PFSK-1 (cell line): ENCODE measurements at regions not wholly inside any gene's neighbourhood (a gene's known extent, or its start where the extent isn't known, plus 50 kb on each side); places are given as distances from the start of the nearest gene placed in this dataset.

Experiments used
- FOXP2 ChIP-seq: optimal IDR thresholded peaks from 2 replicates; pipeline ENCODE3; 2011; ENCODE audit warnings: borderline replicate concordance, control low read depth, inconsistent platforms; ENCODE audit not compliant: insufficient read depth; ENCODE audit errors: extremely low read length, extremely low read depth
- POLR2AphosphoS5 ChIP-seq: IDR thresholded peaks from 2 replicates; pipeline ENCODE4 v1.6.1; 2012; ENCODE audit warnings: low read depth, mild to moderate bottlenecking, control low read depth, low read length, moderate library complexity
- SIN3A ChIP-seq: IDR thresholded peaks from 2 replicates; pipeline ENCODE4 v1.6.1; 2012; ENCODE audit warnings: mild to moderate bottlenecking, low read length, moderate library complexity, borderline replicate concordance; ENCODE audit not compliant: insufficient read depth
- TAF1 ChIP-seq: IDR thresholded peaks from 2 replicates; pipeline ENCODE4 v1.6.1; 2012; ENCODE audit warnings: low read length, control low read depth, borderline replicate concordance; ENCODE audit not compliant: insufficient read depth
- TF ChIP-seq, protein P1 (sequence below), 2 experiments: IDR thresholded peaks; 2 replicates each; pipeline versions ENCODE4 v1.6.1 to v1.8.0; 2011 to 2012; ENCODE audit warnings: low read depth in 2 of 2, low read length in 2 of 2, control low read depth in 1 of 2, inconsistent platforms in 1 of 2, mild to moderate bottlenecking in 1 of 2, moderate library complexity in 1 of 2; ENCODE audit not compliant: insufficient read depth in 1 of 2

DNA sequence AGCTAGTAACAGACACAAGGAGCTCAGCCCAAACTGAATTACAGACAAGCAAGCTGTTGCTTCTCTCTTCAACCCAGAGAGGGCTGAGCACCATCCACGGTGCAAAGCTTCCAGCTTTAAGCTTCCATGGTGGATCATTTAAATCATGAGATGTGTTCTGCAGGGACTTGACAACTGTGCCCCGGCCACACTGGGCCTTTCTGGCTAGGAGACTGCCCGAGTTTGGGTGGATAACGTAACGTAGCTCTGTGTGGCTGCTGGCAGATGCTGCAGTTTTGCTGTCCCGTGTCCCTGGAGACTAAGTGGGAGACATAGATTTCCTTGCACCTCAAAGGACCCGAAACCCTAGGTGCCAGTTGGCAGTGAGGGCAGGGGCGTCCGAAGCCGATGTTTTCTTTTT, 234.0 kb downstream of the IRX2 start:
- TF ChIP-seq POLR2AphosphoS5: no peak
- TF ChIP-seq, protein P1, sequence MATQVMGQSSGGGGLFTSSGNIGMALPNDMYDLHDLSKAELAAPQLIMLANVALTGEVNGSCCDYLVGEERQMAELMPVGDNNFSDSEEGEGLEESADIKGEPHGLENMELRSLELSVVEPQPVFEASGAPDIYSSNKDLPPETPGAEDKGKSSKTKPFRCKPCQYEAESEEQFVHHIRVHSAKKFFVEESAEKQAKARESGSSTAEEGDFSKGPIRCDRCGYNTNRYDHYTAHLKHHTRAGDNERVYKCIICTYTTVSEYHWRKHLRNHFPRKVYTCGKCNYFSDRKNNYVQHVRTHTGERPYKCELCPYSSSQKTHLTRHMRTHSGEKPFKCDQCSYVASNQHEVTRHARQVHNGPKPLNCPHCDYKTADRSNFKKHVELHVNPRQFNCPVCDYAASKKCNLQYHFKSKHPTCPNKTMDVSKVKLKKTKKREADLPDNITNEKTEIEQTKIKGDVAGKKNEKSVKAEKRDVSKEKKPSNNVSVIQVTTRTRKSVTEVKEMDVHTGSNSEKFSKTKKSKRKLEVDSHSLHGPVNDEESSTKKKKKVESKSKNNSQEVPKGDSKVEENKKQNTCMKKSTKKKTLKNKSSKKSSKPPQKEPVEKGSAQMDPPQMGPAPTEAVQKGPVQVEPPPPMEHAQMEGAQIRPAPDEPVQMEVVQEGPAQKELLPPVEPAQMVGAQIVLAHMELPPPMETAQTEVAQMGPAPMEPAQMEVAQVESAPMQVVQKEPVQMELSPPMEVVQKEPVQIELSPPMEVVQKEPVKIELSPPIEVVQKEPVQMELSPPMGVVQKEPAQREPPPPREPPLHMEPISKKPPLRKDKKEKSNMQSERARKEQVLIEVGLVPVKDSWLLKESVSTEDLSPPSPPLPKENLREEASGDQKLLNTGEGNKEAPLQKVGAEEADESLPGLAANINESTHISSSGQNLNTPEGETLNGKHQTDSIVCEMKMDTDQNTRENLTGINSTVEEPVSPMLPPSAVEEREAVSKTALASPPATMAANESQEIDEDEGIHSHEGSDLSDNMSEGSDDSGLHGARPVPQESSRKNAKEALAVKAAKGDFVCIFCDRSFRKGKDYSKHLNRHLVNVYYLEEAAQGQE (IDR thresholded peaks at IDR 0.05; ENCODE audit: insufficient read depth in 1 of 2, low read depth in 2 of 2, low read length in 2 of 2): no peak
- TF ChIP-seq TAF1: no peak
- TF ChIP-seq SIN3A: no peak
- TF ChIP-seq FOXP2: no peak

DNA sequence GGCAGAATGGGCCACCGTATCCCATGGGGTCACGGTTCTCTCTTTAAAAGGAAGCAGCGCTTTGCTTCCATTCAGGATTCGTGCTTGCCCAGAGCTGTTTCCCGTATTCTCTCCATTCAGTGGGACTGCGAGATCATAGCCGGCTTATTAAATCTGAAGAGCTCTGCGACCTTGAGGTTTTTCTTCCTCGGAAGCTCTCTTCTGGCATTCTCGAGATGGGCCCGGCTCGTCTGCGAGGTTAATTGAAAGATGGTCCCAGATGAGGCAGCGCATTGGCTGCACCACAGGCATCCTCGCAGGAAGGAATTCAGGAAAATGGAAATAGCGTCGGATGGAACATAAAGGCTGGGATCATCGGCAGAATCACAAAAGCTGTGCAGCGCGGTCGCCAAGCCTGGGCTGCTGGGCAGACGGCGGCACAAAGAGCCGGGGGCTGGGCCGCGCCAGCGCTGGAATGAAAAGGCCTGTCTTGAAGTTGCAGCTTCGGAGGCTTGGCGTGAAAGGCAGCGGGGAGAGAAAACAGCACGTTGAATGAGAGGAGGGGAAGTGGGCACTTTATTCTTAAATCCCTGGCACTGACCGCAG, 236.2 kb downstream of the IRX2 start:
- TF ChIP-seq SIN3A (no peak), TAF1 (no peak), POLR2AphosphoS5 (no peak), FOXP2 (no peak)
- TF ChIP-seq, protein P1 (IDR thresholded peaks at IDR 0.05; ENCODE audit: insufficient read depth in 1 of 2, low read depth in 2 of 2, low read length in 2 of 2): no peak

DNA sequence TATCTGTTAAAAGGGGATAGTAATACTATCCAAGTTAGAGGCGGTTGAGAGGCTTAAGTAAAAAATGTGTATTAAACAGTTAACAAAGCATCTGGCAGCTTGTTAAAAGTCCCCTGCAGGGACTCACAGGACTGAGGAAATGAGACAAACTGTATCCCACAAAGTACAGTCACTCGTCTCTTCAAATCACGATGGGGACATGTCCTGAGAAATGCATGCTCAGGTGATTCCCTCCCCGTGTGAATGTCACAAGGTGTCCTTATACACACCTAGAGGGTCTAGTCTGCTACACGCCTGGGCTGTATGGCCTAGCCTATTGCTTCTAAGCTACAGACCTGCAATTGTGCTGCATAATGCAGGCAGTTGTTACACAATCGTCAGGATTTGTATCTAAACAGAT, 237.0 kb downstream of the IRX2 start:
- TF ChIP-seq, protein P1 (IDR thresholded peaks at IDR 0.05; ENCODE audit: insufficient read depth in 1 of 2, low read depth in 2 of 2, low read length in 2 of 2): no peak
- no peak for TF ChIP-seq TAF1
- no peak for TF ChIP-seq SIN3A
- TF ChIP-seq FOXP2: no peak
- no peak for TF ChIP-seq POLR2AphosphoS5

DNA sequence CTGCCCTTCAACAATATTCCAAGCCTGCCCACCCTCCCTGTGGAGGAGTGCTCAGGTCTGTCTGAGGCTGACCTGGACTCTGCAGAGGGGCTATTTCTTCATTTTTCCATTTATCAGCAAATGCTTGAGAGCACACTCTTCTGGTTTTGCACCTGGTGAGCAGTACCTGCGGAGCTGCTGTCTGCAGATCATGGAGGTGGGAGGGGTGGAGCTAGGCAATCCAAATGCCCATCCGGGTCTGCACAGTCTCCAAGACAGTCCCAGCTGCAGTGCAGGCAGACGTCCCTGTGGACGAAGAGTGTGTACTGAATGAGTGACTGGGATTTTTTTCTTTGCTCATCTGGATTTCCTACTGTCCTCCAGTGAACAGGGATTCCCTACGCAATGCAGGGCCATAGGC, 239.8 kb downstream of the IRX2 start:
- TF ChIP-seq TAF1 (no peak), FOXP2 (no peak), POLR2AphosphoS5 (no peak), SIN3A (no peak)
- TF ChIP-seq, protein P1 (IDR thresholded peaks at IDR 0.05; ENCODE audit: insufficient read depth in 1 of 2, low read depth in 2 of 2, low read length in 2 of 2): no peak

DNA sequence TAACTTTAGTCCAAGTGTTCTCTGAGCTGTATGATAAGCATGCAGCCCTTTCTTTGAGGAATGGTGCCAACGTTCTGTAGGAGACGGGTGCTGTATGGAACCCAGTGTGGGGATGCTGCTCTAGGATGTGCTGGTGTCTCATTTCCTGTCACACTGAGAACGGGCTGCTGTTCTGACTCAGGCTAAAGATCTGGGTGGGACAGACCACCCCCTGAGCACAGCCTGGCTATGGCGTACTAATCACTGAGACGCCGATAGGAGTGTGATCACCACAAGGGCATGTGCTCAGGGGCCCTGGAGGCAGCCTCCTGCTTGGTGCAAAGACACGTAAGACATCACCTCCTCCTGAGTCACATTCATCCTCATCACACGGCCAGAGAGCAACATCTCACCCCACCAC, 240.4 kb downstream of the IRX2 start:
- no peak for TF ChIP-seq FOXP2
- TF ChIP-seq POLR2AphosphoS5: no peak
- TF ChIP-seq, protein P1 (IDR thresholded peaks at IDR 0.05; ENCODE audit: insufficient read depth in 1 of 2, low read depth in 2 of 2, low read length in 2 of 2): no peak
- TF ChIP-seq TAF1: no peak
- no peak for TF ChIP-seq SIN3A
